ENCODE measurements at regions not wholly inside any gene's neighbourhood (a gene's known extent, or its start where the extent isn't known, plus 50 kb on each side); places are given as distances from the start of the nearest gene placed in this dataset.

GRCh38 chr4:84171871-84172270 lies 327.2 kb downstream of the NKX6-1 start:
- DNase-seq: no peak
- Histone ChIP-seq H3K9ac (ENCODE audit: low read length in 3 of 3) (no peak overlapping the region), H3K36me3 (ENCODE audit: control insufficient read depth in 2 of 3, insufficient read depth in 3 of 3, low read length in 3 of 3) (no peaks in the 10 kb centered on the region), H3K4me3 (ENCODE audit: low read length in 3 of 3) (no peak overlapping the region), H3K4me1 (ENCODE audit: control insufficient read depth in 2 of 3, insufficient read depth in 2 of 3, low read depth in 1 of 3, low read length in 3 of 3) (no peaks in the 10 kb centered on the region), H3K27ac (ENCODE audit: low read depth in 2 of 2, low read length in 2 of 2) (no peak overlapping the region), H3K27me3 (ENCODE audit: control insufficient read depth, insufficient read depth, low read length) (no peaks in the 10 kb centered on the region), H3K9me3 (ENCODE audit: control insufficient read depth in 2 of 3, insufficient read depth in 1 of 3, low read length in 3 of 3) (peaks cover 0 to 3% (median 0%) of the 10 kb centered on the region in 3 donors)
- TF ChIP-seq, protein P1, sequence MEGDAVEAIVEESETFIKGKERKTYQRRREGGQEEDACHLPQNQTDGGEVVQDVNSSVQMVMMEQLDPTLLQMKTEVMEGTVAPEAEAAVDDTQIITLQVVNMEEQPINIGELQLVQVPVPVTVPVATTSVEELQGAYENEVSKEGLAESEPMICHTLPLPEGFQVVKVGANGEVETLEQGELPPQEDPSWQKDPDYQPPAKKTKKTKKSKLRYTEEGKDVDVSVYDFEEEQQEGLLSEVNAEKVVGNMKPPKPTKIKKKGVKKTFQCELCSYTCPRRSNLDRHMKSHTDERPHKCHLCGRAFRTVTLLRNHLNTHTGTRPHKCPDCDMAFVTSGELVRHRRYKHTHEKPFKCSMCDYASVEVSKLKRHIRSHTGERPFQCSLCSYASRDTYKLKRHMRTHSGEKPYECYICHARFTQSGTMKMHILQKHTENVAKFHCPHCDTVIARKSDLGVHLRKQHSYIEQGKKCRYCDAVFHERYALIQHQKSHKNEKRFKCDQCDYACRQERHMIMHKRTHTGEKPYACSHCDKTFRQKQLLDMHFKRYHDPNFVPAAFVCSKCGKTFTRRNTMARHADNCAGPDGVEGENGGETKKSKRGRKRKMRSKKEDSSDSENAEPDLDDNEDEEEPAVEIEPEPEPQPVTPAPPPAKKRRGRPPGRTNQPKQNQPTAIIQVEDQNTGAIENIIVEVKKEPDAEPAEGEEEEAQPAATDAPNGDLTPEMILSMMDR (IDR thresholded peaks at IDR 0.05; ENCODE audit: borderline replicate concordance, extremely low read depth, insufficient read depth): no peak
- intact Hi-C loops (cut with DNase I): no loop called here
- no peak for FAIRE-seq

GRCh38 chr4:84167564-84167963 lies 331.5 kb downstream of the NKX6-1 start:
- no peaks in the 10 kb centered on the region for H3K9me3 ChIP-seq (ENCODE audit: control insufficient read depth in 2 of 3, insufficient read depth in 1 of 3, low read length in 3 of 3)
- TF ChIP-seq, protein P1 (IDR thresholded peaks at IDR 0.05; ENCODE audit: borderline replicate concordance, extremely low read depth, insufficient read depth): peak; percentile 7
- DNase-seq (peak in 2 of 5 donors; percentile 19 to 29), FAIRE-seq (no peak)
- intact Hi-C loops (cut with DNase I): no loop called here
- no peak overlapping the region for H3K4me3 ChIP-seq (ENCODE audit: low read length in 3 of 3)
- H3K27me3 ChIP-seq (ENCODE audit: control insufficient read depth, insufficient read depth, low read length): no peaks in the 10 kb centered on the region
- H3K27ac ChIP-seq (ENCODE audit: low read depth in 2 of 2, low read length in 2 of 2): no peak overlapping the region
- no peak overlapping the region for H3K9ac ChIP-seq (ENCODE audit: low read length in 3 of 3)
- H3K4me1 ChIP-seq (ENCODE audit: control insufficient read depth in 2 of 3, insufficient read depth in 2 of 3, low read depth in 1 of 3, low read length in 3 of 3): peaks cover 0 to 2% (median 0%) of the 10 kb centered on the region in 3 donors
- no peaks in the 10 kb centered on the region for H3K36me3 ChIP-seq (ENCODE audit: control insufficient read depth in 2 of 3, insufficient read depth in 3 of 3, low read length in 3 of 3)

GRCh38 chr4:84167093-84167492 lies 332.0 kb downstream of the NKX6-1 start:
- Histone ChIP-seq H3K9me3 (ENCODE audit: control insufficient read depth in 2 of 3, insufficient read depth in 1 of 3, low read length in 3 of 3) (no peaks in the 10 kb centered on the region), H3K27ac (ENCODE audit: low read depth in 2 of 2, low read length in 2 of 2) (no peak overlapping the region), H3K36me3 (ENCODE audit: control insufficient read depth in 2 of 3, insufficient read depth in 3 of 3, low read length in 3 of 3) (no peaks in the 10 kb centered on the region), H3K4me3 (ENCODE audit: low read length in 3 of 3) (no peak overlapping the region), H3K4me1 (ENCODE audit: control insufficient read depth in 2 of 3, insufficient read depth in 2 of 3, low read depth in 1 of 3, low read length in 3 of 3) (peaks cover 0 to 2% (median 0%) of the 10 kb centered on the region in 3 donors), H3K27me3 (ENCODE audit: control insufficient read depth, insufficient read depth, low read length) (no peaks in the 10 kb centered on the region), H3K9ac (ENCODE audit: low read length in 3 of 3) (no peak overlapping the region)
- TF ChIP-seq, protein P1 (IDR thresholded peaks at IDR 0.05; ENCODE audit: borderline replicate concordance, extremely low read depth, insufficient read depth): no peak
- DNase-seq (no peak), FAIRE-seq (no peak)
- intact Hi-C loops (cut with DNase I): no loop called here

DNA sequence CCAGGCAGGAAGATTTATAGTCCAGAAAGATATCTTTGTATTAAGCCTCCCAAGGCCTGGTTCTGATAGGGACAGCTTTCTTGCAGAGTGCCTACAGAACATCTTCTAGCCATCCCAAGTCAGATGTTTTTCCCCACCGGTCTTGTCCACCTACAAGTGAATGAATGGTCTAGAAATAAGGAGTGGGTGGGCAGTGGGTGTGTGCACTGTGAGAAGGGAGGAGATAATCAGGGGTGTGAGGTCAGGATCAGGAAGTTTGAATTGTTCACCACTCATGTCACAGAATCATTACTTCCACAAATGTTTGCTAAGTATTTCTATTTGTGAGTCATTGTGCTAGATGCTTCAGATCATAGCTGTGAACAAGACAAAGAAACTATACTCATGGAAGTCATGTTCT lies 332.6 kb downstream of the NKX6-1 start:
- intact Hi-C loops (cut with DNase I): no loop called here
- TF ChIP-seq, protein P1 (IDR thresholded peaks at IDR 0.05; ENCODE audit: borderline replicate concordance, extremely low read depth, insufficient read depth): no peak
- no peak overlapping the region for H3K27ac ChIP-seq (ENCODE audit: low read depth in 2 of 2, low read length in 2 of 2)
- H3K9ac ChIP-seq (ENCODE audit: low read length in 3 of 3): no peak overlapping the region
- no peaks in the 10 kb centered on the region for H3K27me3 ChIP-seq (ENCODE audit: control insufficient read depth, insufficient read depth, low read length)
- no peaks in the 10 kb centered on the region for H3K36me3 ChIP-seq (ENCODE audit: control insufficient read depth in 2 of 3, insufficient read depth in 3 of 3, low read length in 3 of 3)
- no peaks in the 10 kb centered on the region for H3K9me3 ChIP-seq (ENCODE audit: control insufficient read depth in 2 of 3, insufficient read depth in 1 of 3, low read length in 3 of 3)
- DNase-seq: no peak
- H3K4me1 ChIP-seq (ENCODE audit: control insufficient read depth in 2 of 3, insufficient read depth in 2 of 3, low read depth in 1 of 3, low read length in 3 of 3): peaks cover 0 to 2% (median 0%) of the 10 kb centered on the region in 3 donors
- H3K4me3 ChIP-seq (ENCODE audit: low read length in 3 of 3): no peak overlapping the region
- FAIRE-seq: no peak
